ENCODE measurements at regions not wholly inside any gene's neighbourhood (a gene's known extent, or its start where the extent isn't known, plus 50 kb on each side); places are given as distances from the start of the nearest gene placed in this dataset.
"Not testable (repeated sequence)": the region's sequence is repeated elsewhere in the genome, so short reads cannot be mapped to it uniquely, and the experiment has no call there.

DNA sequence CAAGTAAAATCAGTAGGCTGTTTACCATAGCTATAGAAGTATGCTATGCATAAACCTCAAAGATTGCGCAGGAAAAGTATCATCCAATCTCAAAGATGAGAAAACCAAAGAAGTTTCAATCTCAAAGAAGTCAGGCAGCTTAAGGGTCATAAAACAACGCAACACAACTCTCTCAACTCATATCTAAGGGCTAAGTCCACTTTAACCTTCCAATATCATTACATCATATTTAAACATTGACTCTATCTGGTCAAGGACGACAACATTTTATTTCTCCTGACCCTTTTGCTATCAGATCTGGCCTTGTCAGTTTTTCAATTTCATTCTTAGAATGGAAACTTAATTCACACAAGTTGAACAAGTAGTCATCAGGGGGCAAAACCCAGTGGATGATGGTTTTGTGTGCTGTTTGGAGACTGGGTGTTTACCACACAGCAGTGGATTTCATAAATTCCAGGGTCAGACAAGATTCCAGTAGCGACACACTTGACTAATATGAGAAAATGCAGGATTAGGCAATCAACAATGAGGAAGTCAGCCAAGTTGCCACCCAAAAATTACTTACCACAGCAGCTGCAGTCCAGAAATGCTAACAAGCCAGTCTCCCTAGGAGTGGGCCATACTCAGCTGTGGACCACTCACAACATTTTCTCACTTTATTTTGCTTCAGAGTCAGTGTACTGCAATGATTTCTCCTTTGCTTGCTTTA is 108.7 kb upstream of the NBPF26 start:
- not testable (repeated sequence) for H3K4me1 ChIP-seq (ENCODE audit: insufficient read depth, low read length); H3K27ac ChIP-seq (ENCODE audit: low read depth, low read length); H3K4me2 ChIP-seq (ENCODE audit: insufficient read depth, low read length); H3K36me3 ChIP-seq (ENCODE audit: insufficient read depth, low read length); H3K27me3 ChIP-seq (ENCODE audit: insufficient read depth, low read length); H3K4me3 ChIP-seq (ENCODE audit: insufficient read depth, low read length); H3K79me2 ChIP-seq (ENCODE audit: insufficient read depth, low read length); H4K20me1 ChIP-seq (ENCODE audit: insufficient read depth, low read length); H2AFZ ChIP-seq (ENCODE audit: low read length); H3K9me3 ChIP-seq (ENCODE audit: low read depth, low read length); DNase-seq (ENCODE audit: insufficient read length, low spot score, missing footprints)

DNA sequence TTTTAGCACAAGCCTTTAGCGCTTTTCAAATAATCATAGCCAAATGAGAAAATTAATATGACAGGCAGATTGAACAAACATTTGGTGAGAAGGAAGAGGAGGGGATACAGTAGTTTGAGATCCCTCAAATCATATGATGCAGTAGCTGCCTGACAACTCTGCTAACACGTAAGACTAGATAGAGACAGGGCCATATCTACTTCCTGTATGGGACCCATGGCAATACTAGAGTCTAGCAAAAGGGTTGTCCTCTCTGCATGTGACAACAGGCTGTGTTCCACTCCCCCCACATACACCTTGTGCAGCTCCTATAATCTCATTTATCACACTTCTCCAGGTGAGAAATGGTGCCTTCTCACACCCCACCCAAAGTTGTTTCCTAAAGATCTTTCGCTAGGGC is 106.3 kb upstream of the NBPF26 start:
- DNase-seq (ENCODE audit: insufficient read length, low spot score, missing footprints); H2AFZ ChIP-seq (ENCODE audit: low read length); H3K36me3 ChIP-seq (ENCODE audit: insufficient read depth, low read length); H3K27ac ChIP-seq (ENCODE audit: low read depth, low read length); H3K9me3 ChIP-seq (ENCODE audit: low read depth, low read length); H3K4me2 ChIP-seq (ENCODE audit: insufficient read depth, low read length); H3K79me2 ChIP-seq (ENCODE audit: insufficient read depth, low read length); H3K4me3 ChIP-seq (ENCODE audit: insufficient read depth, low read length); H3K27me3 ChIP-seq (ENCODE audit: insufficient read depth, low read length); H3K4me1 ChIP-seq (ENCODE audit: insufficient read depth, low read length); H4K20me1 ChIP-seq (ENCODE audit: insufficient read depth, low read length): not testable (repeated sequence)

DNA sequence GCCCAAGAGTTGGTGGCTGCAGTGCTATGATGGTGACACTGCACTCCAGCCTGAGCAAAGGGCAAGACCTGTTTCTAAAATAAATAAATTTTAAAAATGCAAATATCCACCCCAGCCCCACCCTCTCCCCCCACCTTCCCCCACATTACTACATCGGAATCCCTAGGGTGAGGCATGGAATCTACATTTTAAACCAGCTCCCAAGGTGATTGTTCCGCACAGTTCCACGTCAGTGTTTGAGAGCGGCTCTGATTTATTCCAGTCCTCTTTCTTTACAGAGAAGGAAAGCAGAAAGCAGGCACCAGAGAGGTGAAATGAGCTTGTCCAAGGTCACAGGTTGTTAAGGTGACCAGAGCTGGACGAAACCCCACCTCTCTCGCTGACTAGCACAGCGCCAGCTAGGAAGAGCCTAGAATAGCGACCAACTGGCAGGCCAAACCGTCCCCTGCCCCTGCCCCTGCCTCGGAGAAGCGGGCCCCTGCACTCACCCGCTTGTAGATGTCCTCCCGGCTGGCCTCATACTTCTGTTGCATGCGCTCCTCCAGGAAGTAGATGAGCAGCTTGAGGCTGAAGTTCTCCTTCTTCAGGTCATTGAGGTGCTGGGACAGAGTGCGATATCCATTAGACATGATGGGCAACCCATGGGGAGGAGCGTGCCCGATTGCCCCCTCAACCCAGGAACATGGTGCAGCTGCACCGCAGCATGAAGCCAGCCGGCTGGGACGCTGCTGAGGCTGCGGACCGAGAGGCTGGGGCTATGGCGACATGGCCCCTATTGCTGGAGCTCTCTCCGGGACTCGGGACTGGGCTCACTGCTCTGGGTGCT is 103.7 kb upstream of the NBPF26 start:
- H3K9me3 ChIP-seq (ENCODE audit: low read depth, low read length); H3K4me1 ChIP-seq (ENCODE audit: insufficient read depth, low read length); H4K20me1 ChIP-seq (ENCODE audit: insufficient read depth, low read length); H3K36me3 ChIP-seq (ENCODE audit: insufficient read depth, low read length); H3K4me3 ChIP-seq (ENCODE audit: insufficient read depth, low read length); H3K27me3 ChIP-seq (ENCODE audit: insufficient read depth, low read length); H3K27ac ChIP-seq (ENCODE audit: low read depth, low read length); H3K79me2 ChIP-seq (ENCODE audit: insufficient read depth, low read length); H2AFZ ChIP-seq (ENCODE audit: low read length); DNase-seq (ENCODE audit: insufficient read length, low spot score, missing footprints); H3K4me2 ChIP-seq (ENCODE audit: insufficient read depth, low read length): not testable (repeated sequence)

DNA sequence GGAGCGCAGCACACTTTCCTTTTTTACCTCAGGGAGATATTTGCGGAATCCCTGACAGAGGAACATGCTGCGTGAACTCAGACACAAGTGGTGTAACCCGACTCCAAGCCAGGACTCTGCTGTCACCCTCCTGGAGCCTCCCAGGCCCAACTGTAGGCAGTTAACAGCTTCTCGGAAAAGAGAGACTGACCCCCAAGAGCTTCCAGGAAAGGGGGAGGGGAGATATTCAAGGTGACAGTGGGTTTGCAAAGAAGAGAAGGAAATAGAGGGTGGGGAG is 103.1 kb upstream of the NBPF26 start:
- H3K27ac ChIP-seq (ENCODE audit: low read depth, low read length); H3K4me2 ChIP-seq (ENCODE audit: insufficient read depth, low read length); H3K36me3 ChIP-seq (ENCODE audit: insufficient read depth, low read length); H4K20me1 ChIP-seq (ENCODE audit: insufficient read depth, low read length); H2AFZ ChIP-seq (ENCODE audit: low read length); H3K4me3 ChIP-seq (ENCODE audit: insufficient read depth, low read length); H3K4me1 ChIP-seq (ENCODE audit: insufficient read depth, low read length); H3K79me2 ChIP-seq (ENCODE audit: insufficient read depth, low read length); DNase-seq (ENCODE audit: insufficient read length, low spot score, missing footprints); H3K9me3 ChIP-seq (ENCODE audit: low read depth, low read length); H3K27me3 ChIP-seq (ENCODE audit: insufficient read depth, low read length): not testable (repeated sequence)

DNA sequence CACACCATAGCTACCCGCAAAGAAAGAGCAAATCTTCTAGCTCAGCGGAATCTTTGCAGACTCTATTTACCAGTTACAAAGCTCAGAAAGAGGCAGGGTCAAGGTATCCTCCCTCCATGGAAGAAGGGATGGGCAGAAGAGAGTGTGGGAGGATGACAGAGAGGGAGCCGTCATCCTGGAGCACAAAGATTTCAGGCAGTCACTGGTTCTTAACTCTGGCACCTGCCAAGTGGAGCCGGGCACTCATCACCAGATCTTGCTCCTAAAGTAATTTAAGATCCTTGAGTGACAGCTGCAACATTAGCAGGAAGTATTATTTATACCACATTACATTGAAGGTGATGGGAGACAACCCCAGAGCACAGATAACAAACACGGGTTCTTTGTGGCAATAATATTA is 102.5 kb upstream of the NBPF26 start:
- not testable (repeated sequence) for H3K4me3 ChIP-seq (ENCODE audit: insufficient read depth, low read length); H3K27me3 ChIP-seq (ENCODE audit: insufficient read depth, low read length); H3K4me2 ChIP-seq (ENCODE audit: insufficient read depth, low read length); H2AFZ ChIP-seq (ENCODE audit: low read length); DNase-seq (ENCODE audit: insufficient read length, low spot score, missing footprints); H3K4me1 ChIP-seq (ENCODE audit: insufficient read depth, low read length); H4K20me1 ChIP-seq (ENCODE audit: insufficient read depth, low read length); H3K27ac ChIP-seq (ENCODE audit: low read depth, low read length); H3K36me3 ChIP-seq (ENCODE audit: insufficient read depth, low read length); H3K9me3 ChIP-seq (ENCODE audit: low read depth, low read length); H3K79me2 ChIP-seq (ENCODE audit: insufficient read depth, low read length)

DNA sequence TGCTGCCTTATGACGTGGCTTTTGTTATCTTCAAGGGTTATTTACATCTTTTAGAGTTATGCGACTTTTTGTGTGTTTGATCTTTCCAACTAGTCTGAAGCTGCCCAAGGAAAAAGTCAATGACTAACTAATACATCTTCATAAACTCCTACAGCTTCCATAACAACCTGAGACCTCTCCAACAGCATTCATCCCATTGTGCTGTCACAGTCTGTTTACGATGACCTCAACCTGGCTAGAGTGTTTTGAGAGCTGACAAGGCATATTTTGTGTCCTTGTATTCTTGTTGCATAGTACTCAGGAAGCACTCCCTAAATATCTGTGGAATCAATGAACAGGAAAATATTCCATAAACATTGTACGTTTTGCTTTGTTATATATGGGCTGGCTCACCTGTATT is 100.2 kb upstream of the NBPF26 start:
- H3K4me3 ChIP-seq (ENCODE audit: insufficient read depth, low read length); H3K27me3 ChIP-seq (ENCODE audit: insufficient read depth, low read length); H3K9me3 ChIP-seq (ENCODE audit: low read depth, low read length); H3K27ac ChIP-seq (ENCODE audit: low read depth, low read length); DNase-seq (ENCODE audit: insufficient read length, low spot score, missing footprints); H2AFZ ChIP-seq (ENCODE audit: low read length); H3K36me3 ChIP-seq (ENCODE audit: insufficient read depth, low read length); H3K4me1 ChIP-seq (ENCODE audit: insufficient read depth, low read length); H3K79me2 ChIP-seq (ENCODE audit: insufficient read depth, low read length); H3K4me2 ChIP-seq (ENCODE audit: insufficient read depth, low read length); H4K20me1 ChIP-seq (ENCODE audit: insufficient read depth, low read length): not testable (repeated sequence)

DNA sequence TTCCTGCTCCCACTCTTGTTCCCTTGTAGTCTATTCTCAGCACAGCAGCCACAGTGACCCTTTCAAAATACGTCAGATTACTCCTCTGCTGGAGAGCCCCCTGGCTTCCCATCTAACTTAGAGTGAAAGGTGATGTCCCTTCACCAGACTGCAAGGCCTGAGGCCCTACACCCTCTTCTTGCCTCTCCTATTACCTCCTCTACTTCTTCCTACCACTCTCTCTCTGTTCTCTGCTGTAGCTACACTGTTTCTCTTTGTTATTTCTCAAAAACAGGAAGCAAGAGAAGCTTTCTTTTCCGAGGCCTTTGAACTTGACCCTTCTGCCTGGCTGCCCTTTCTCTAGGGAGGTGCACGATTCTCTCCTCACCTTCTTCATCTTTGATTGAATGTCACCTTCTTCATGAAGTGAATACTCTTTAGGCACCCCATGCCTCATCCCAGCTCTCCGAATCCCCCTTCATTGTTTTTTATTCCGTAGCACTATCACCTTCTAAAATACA is 99.1 kb upstream of the NBPF26 start:
- H3K79me2 ChIP-seq (ENCODE audit: insufficient read depth, low read length); H2AFZ ChIP-seq (ENCODE audit: low read length); H4K20me1 ChIP-seq (ENCODE audit: insufficient read depth, low read length); H3K4me2 ChIP-seq (ENCODE audit: insufficient read depth, low read length); H3K27me3 ChIP-seq (ENCODE audit: insufficient read depth, low read length); H3K4me1 ChIP-seq (ENCODE audit: insufficient read depth, low read length); H3K4me3 ChIP-seq (ENCODE audit: insufficient read depth, low read length); H3K27ac ChIP-seq (ENCODE audit: low read depth, low read length); DNase-seq (ENCODE audit: insufficient read length, low spot score, missing footprints); H3K36me3 ChIP-seq (ENCODE audit: insufficient read depth, low read length); H3K9me3 ChIP-seq (ENCODE audit: low read depth, low read length): not testable (repeated sequence)

DNA sequence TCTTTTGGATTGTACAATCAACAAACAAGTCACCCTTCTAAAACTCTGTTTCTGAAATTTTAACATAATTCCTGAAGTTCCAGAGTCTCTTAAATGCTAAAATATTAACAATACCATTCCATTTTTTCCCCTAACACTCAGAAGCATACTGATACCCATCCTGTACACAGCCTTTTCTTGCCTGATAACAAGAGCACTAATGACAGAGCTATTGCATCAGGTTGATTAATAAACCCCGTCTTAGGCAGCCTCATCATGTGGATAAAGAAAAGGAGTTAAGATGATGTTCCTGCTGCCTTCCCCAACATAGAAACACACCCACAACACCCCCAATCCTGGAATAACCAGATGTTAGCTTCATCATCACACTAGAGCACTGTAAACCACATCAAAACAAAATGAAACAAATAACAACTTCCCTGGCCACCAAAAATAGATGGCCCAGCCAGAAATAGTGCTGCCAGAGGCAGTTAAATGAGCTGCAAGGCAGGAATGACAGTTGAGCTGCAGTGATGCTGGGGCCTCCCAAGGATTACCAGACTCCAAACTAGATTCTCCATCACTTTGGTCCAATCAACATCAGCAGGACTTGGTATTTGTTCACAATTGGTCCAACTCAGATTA is 93.8 kb upstream of the NBPF26 start:
- not testable (repeated sequence) for H3K4me3 ChIP-seq (ENCODE audit: insufficient read depth, low read length); H3K27me3 ChIP-seq (ENCODE audit: insufficient read depth, low read length); DNase-seq (ENCODE audit: insufficient read length, low spot score, missing footprints); H3K9me3 ChIP-seq (ENCODE audit: low read depth, low read length); H3K79me2 ChIP-seq (ENCODE audit: insufficient read depth, low read length); H2AFZ ChIP-seq (ENCODE audit: low read length); H3K27ac ChIP-seq (ENCODE audit: low read depth, low read length); H3K36me3 ChIP-seq (ENCODE audit: insufficient read depth, low read length); H3K4me1 ChIP-seq (ENCODE audit: insufficient read depth, low read length); H4K20me1 ChIP-seq (ENCODE audit: insufficient read depth, low read length); H3K4me2 ChIP-seq (ENCODE audit: insufficient read depth, low read length)

All from osteoblast (primary cell).